CD14-positive monocyte (primary cell): ENCODE measurements at regions not wholly inside any gene's neighbourhood (a gene's known extent, or its start where the extent isn't known, plus 50 kb on each side); places are given as distances from the start of the nearest gene placed in this dataset.
A peak's percentile ranks its signal among the peaks of the same experiment; 100 is the strongest.

Experiments used
- DNase-seq, 3 donors: peaks; one replicate each; pipeline ENCODE4 v3.0.0-alpha.2; 2011 to 2022
- H2AFZ ChIP-seq: 2 replicates; pipeline ENCODE4 v1.6.0; 2012; ENCODE audit warnings: mild to moderate bottlenecking, low read depth, low read length, inconsistent platforms; ENCODE audit not compliant: insufficient read depth, poor library complexity, severe bottlenecking
- H3K27ac ChIP-seq, 2 donors: 1 replicate in 1 of 2; 2 replicates in 1 of 2; pipeline ENCODE4 v1.5.1; 2012 to 2013; ENCODE audit warnings: low read length in 2 of 2, control low read depth in 1 of 2, inconsistent platforms in 1 of 2, low read depth in 1 of 2, mild to moderate bottlenecking in 1 of 2
- H3K27me3 ChIP-seq, 2 donors: one replicate each; pipeline versions ENCODE4 v1.6.0 to v1.6.1; 2011 to 2013; ENCODE audit warnings: low read length in 2 of 2; ENCODE audit not compliant: control insufficient read depth in 2 of 2, insufficient read depth in 2 of 2
- H3K36me3 ChIP-seq, 2 donors: replicated peaks in 1 of 2; 1 replicate in 1 of 2; 2 replicates in 1 of 2; pipeline versions ENCODE4 v1.5.1 to v1.6.1; 2012 to 2013; ENCODE audit warnings: low read length in 2 of 2, control low read depth in 1 of 2, inconsistent platforms in 1 of 2, mild to moderate bottlenecking in 1 of 2; ENCODE audit not compliant: insufficient read depth in 2 of 2, control insufficient read depth in 1 of 2
- H3K4me1 ChIP-seq, 2 donors: 1 replicate in 1 of 2; 2 replicates in 1 of 2; pipeline versions ENCODE4 v1.5.1 to v1.6.1; 2012 to 2013; ENCODE audit warnings: low read length in 2 of 2, control low read depth in 1 of 2, inconsistent platforms in 1 of 2, mild to moderate bottlenecking in 1 of 2, moderate library complexity in 1 of 2; ENCODE audit not compliant: insufficient read depth in 2 of 2, control insufficient read depth in 1 of 2
- H3K4me2 ChIP-seq: replicated peaks from 2 replicates; pipeline ENCODE3; 2012; ENCODE audit warnings: low read length, moderate library complexity, mild to moderate bottlenecking; ENCODE audit not compliant: poor library complexity, severe bottlenecking; ENCODE audit errors: extremely low read depth
- H3K4me3 ChIP-seq, 3 experiments: fragments of 200-600 bp in 1 of 3; sonication (generic) in 1 of 3; replicated peaks in 1 of 3; 1 replicate in 2 of 3; 2 replicates in 1 of 3; pipeline ENCODE4 v1.5.1; 2011 to 2013; ENCODE audit warnings: low read length in 3 of 3, mild to moderate bottlenecking in 3 of 3, control low read depth in 2 of 3, low read depth in 2 of 3, inconsistent platforms in 1 of 3, moderate library complexity in 1 of 3
- H3K79me2 ChIP-seq: 2 replicates; pipeline ENCODE4 v1.6.0; 2012; ENCODE audit warnings: mild to moderate bottlenecking, control low read depth, inconsistent platforms, low read length, moderate library complexity; ENCODE audit not compliant: insufficient read depth
- H3K9ac ChIP-seq: 2 replicates; pipeline ENCODE4 v1.6.0; 2017; ENCODE audit warnings: low read length, mild to moderate bottlenecking; ENCODE audit not compliant: insufficient read depth, poor library complexity, severe bottlenecking
- H3K9me3 ChIP-seq, 2 donors: replicated peaks in 1 of 2; 1 replicate in 1 of 2; 2 replicates in 1 of 2; pipeline versions ENCODE4 v1.5.1 to v1.6.1; 2012 to 2013; ENCODE audit warnings: low read length in 2 of 2, control low read depth in 1 of 2; ENCODE audit not compliant: control insufficient read depth in 1 of 2, insufficient read depth in 1 of 2
- H4K20me1 ChIP-seq: 2 replicates; pipeline ENCODE4 v1.6.0; 2012; ENCODE audit warnings: mild to moderate bottlenecking, low read length, control low read depth, moderate library complexity; ENCODE audit not compliant: insufficient read depth
- H3K27ac Mint-ChIP-seq, 7 donors: one replicate each; pipeline ENCODE4 v1.8.0; 2020; ENCODE audit warnings: mild to moderate bottlenecking in 7 of 7, mixed read lengths in 7 of 7, moderate library complexity in 6 of 7, inconsistent platforms in 2 of 7
- H3K27me3 Mint-ChIP-seq, 3 donors: one replicate each; pipeline ENCODE4 v1.8.0; 2021 to 2022; ENCODE audit warnings: low read depth in 3 of 3, mild to moderate bottlenecking in 3 of 3, mixed read lengths in 3 of 3, moderate library complexity in 3 of 3, inconsistent platforms in 1 of 3
- H3K36me3 Mint-ChIP-seq, 2 donors: one replicate each; pipeline ENCODE4 v1.8.0; 2020; ENCODE audit warnings: mixed read lengths in 2 of 2, inconsistent platforms in 1 of 2, mild to moderate bottlenecking in 1 of 2
- H3K4me1 Mint-ChIP-seq: one replicate; pipeline ENCODE4 v1.8.0; 2020; ENCODE audit warnings: mild to moderate bottlenecking, mixed read lengths
- H3K4me3 Mint-ChIP-seq, 2 donors: one replicate each; pipeline ENCODE4 v1.8.0; 2020; ENCODE audit warnings: mild to moderate bottlenecking in 2 of 2, mixed read lengths in 2 of 2, moderate library complexity in 1 of 2
- H3K9me3 Mint-ChIP-seq, 7 donors: one replicate each; pipeline ENCODE4 v1.8.0; 2020 to 2022; ENCODE audit warnings: mixed read lengths in 7 of 7, mild to moderate bottlenecking in 6 of 7, moderate library complexity in 6 of 7, inconsistent platforms in 2 of 7
- CTCF ChIP-seq: fragments of 200-600 bp; IDR thresholded peaks from one replicate; pipeline ENCODE4 v1.8.0; 2022; ENCODE audit warnings: antibody characterized with exemption, mild to moderate bottlenecking
- whole genome bisulfite sequencing: methylation state at CpG from one replicate; pipeline ENCODE4 v1.1.5; 2013; ENCODE audit warnings: missing lambda C conversion rate; ENCODE audit not compliant: insufficient coverage; 5-methylcytosine and 5-hydroxymethylcytosine counted together
- intact Hi-C, 2 donors: fragments of 100-400 bp; cut with micrococcal nuclease; formaldehyde crosslinking; loops; one replicate each; pipeline versions ENCODE4 v1.15.0 to v1.15.1; 2023

GRCh38 chr10:69715899-69716606 lies 85.7 kb upstream of the COL13A1 start:
- Mint-ChIP-seq H3K27me3 (peaks cover 2 to 7% (median 7%) of the 10 kb centered on the region in 3 donors), H3K4me3 (no peak overlapping the region), H3K27ac (no peak overlapping the region), H3K9me3 (peaks cover 0 to 4% (median 0%) of the 10 kb centered on the region in 7 donors), H3K36me3 (no peaks in the 10 kb centered on the region), H3K4me1 (no peaks in the 10 kb centered on the region)
- no peaks in the 10 kb centered on the region for H3K36me3 ChIP-seq
- H3K9ac ChIP-seq = no peak overlapping the region
- H3K9me3 ChIP-seq = peaks cover 0 to under 1% of the 10 kb centered on the region in 2 donors
- no peaks in the 10 kb centered on the region for H4K20me1 ChIP-seq
- H3K4me2 ChIP-seq = no peak overlapping the region
- intact Hi-C loops = loop anchor here in 1 of 2 donors (5.0 kb wide), 1 partner anchor 199 kb away; no protein-coding TSS in a partner anchor
- 93% methylated on average over 11 of the region's 13 CpGs for whole genome bisulfite sequencing
- DNase-seq = no peak
- H3K79me2 ChIP-seq = no peaks in the 10 kb centered on the region
- no peak overlapping the region for H3K27ac ChIP-seq
- no peaks in the 10 kb centered on the region for H3K4me1 ChIP-seq
- no peaks in the 10 kb centered on the region for H3K27me3 ChIP-seq
- H2AFZ ChIP-seq = no peak overlapping the region
- no peak for TF ChIP-seq CTCF
- H3K4me3 ChIP-seq = no peak overlapping the region

- Histone ChIP-seq H3K4me2 (no peak overlapping the region), H3K27ac (no peak overlapping the region), H3K36me3 (no peaks in the 10 kb centered on the region), H3K9ac (no peak overlapping the region), H4K20me1 (no peaks in the 10 kb centered on the region), H3K4me3 (no peak overlapping the region), H3K27me3 (no peaks in the 10 kb centered on the region), H3K4me1 (no peaks in the 10 kb centered on the region), H3K79me2 (no peaks in the 10 kb centered on the region), H2AFZ (no peak overlapping the region), H3K9me3 (peaks cover 0 to 7% of the 10 kb centered on the region in 2 donors)
- no peak overlapping the region for H3K4me3 Mint-ChIP-seq
- no peaks in the 10 kb centered on the region for H3K4me1 Mint-ChIP-seq
- no peaks in the 10 kb centered on the region for H3K36me3 Mint-ChIP-seq
- peak; percentile 77 for TF ChIP-seq CTCF
- 73% methylated on average over 16 of the region's 19 CpGs for WGBS
- peak in 2 of 3 donors; percentile 2 to 25 for DNase-seq
- H3K27me3 Mint-ChIP-seq = peaks cover 2 to 7% (median 7%) of the 10 kb centered on the region in 3 donors
- intact Hi-C loops = loop anchor here in 1 of 2 donors (5.0 kb wide), 1 partner anchor 200 kb away; no protein-coding TSS in a partner anchor
- H3K9me3 Mint-ChIP-seq = peaks cover 0 to 7% (median 2%) of the 10 kb centered on the region in 7 donors
- peak overlapping the region in 1 of 7 donors; percentile 38 for H3K27ac Mint-ChIP-seq
These were observed 84.8 kb upstream of the COL13A1 start for GRCh38 chr10:69716711-69717560.
